Lower lobe of right lung (tissue), 2 donors: ENCODE measurements at regions not wholly inside any gene's neighbourhood (a gene's known extent, or its start where the extent isn't known, plus 50 kb on each side); places are given as distances from the start of the nearest gene placed in this dataset.

ENCODE experiments used
- ATAC-seq, 2 donors: fragments of 200-7000 bp; cut with Tn5 transposase; one replicate each; pipeline ENCODE4 v1.9.1; 2020 to 2022; ENCODE audit warnings: mild to moderate bottlenecking in 2 of 2, moderate library complexity in 2 of 2
- DNase-seq: peaks from one replicate; pipeline ENCODE4 v3.0.0-alpha.2; 2020
- H3K27ac ChIP-seq: fragments of 200-600 bp; one replicate; pipeline ENCODE4 v1.8.0; 2022
- H3K27me3 ChIP-seq: fragments of 200-600 bp; one replicate; pipeline ENCODE4 v1.8.0; 2022; ENCODE audit warnings: low read depth
- H3K36me3 ChIP-seq: fragments of 200-600 bp; one replicate; pipeline ENCODE4 v1.8.0; 2022; ENCODE audit warnings: mild to moderate bottlenecking
- H3K4me1 ChIP-seq: fragments of 200-600 bp; one replicate; pipeline ENCODE4 v1.8.0; 2022
- H3K4me3 ChIP-seq: fragments of 200-600 bp; one replicate; pipeline ENCODE4 v1.8.0; 2022; ENCODE audit warnings: mild to moderate bottlenecking
- H3K9me3 ChIP-seq: fragments of 200-600 bp; one replicate; pipeline ENCODE4 v1.8.0; 2022
- CTCF ChIP-seq: fragments of 200-600 bp; IDR thresholded peaks from one replicate; pipeline ENCODE4 v1.8.0; 2022; ENCODE audit warnings: antibody characterized with exemption, mild to moderate bottlenecking
- intact Hi-C: fragments of 100-400 bp; cut with DNase I; formaldehyde crosslinking; loops from one replicate; pipeline ENCODE4 v1.11.0; 2022
- donor health status: DM: no; HTN: yes; CAD: no; lungs with severe emphysema.

DNA sequence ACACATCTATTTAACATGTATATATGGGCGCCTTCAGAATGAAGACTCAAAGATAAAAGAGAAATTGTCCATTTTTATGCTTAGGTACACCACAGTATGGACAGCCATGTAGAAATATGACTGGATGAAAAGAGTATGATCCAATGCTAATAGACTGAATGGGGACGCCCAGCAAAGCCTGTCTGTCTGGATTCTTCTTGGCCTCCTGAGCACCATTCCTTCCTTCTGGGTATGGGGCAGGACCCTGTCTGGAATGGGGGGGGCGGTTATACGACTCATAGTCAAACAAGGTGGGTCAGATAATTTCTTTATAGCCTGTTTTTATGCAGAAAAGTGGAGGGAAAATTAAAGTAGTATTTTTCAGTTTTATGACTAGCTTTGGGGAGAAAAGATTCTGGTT, 81.2 kb upstream of the ABCD3 start:
- DNase-seq (no peak), ATAC-seq (no peak)
- Histone ChIP-seq H3K27me3 (no peaks in the 10 kb centered on the region), H3K9me3 (no peaks in the 10 kb centered on the region), H3K27ac (no peak overlapping the region), H3K4me1 (peaks cover 17% of the 10 kb centered on the region), H3K4me3 (no peak overlapping the region), H3K36me3 (no peaks in the 10 kb centered on the region)
- intact Hi-C loops: loop anchor here (5.0 to 10.0 kb wide), 2 partner anchors 92 to 295 kb away; no protein-coding TSS in a partner anchor
- no peak for TF ChIP-seq CTCF

GRCh38 chr1:94335950-94336349, 82.2 kb upstream of the ABCD3 start:
- Histone ChIP-seq H3K9me3 (no peaks in the 10 kb centered on the region), H3K4me1 (peaks cover 17% of the 10 kb centered on the region), H3K36me3 (no peaks in the 10 kb centered on the region), H3K27ac (no peak overlapping the region), H3K27me3 (no peaks in the 10 kb centered on the region), H3K4me3 (no peak overlapping the region)
- intact Hi-C loops: loop anchor here (5.0 to 10.0 kb wide), 2 partner anchors 91 to 294 kb away; no protein-coding TSS in a partner anchor
- DNase-seq: no peak
- ATAC-seq: peak; percentile 86 to 93
- TF ChIP-seq CTCF: peak; percentile 81

DNA sequence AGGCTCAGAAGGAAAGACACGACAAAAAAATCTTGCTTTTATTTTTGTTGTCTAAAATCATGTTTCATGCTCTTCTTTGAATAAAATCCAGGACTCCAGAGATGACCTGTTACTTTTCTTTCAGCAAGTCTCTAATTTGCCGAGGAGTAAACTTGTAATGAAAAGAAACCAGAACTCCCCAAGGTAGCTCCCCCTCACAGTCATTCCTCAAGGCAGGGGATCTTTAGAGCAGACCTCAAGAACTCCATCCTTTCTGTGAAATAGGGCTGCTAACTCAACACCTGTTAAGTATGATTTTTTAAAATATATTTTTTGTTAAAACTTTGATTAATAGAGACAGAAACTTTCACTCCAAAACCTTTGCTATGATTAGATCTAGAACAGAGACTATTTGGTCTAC, 82.7 kb upstream of the ABCD3 start:
- DNase-seq: no peak
- Histone ChIP-seq H3K4me3 (no peak overlapping the region), H3K27ac (peak overlapping the region; percentile 66), H3K36me3 (no peaks in the 10 kb centered on the region), H3K4me1 (peaks cover 17% of the 10 kb centered on the region), H3K9me3 (no peaks in the 10 kb centered on the region), H3K27me3 (no peaks in the 10 kb centered on the region)
- intact Hi-C loops: loop anchor here (5.0 to 10.0 kb wide), 2 partner anchors 91 to 293 kb away; no protein-coding TSS in a partner anchor
- TF ChIP-seq CTCF: no peak
- no peak for ATAC-seq

GRCh38 chr1:94334764-94335163, 83.4 kb upstream of the ABCD3 start:
- Histone ChIP-seq H3K4me1 (peaks cover 17% of the 10 kb centered on the region), H3K4me3 (no peak overlapping the region), H3K36me3 (no peaks in the 10 kb centered on the region), H3K9me3 (no peaks in the 10 kb centered on the region), H3K27me3 (no peaks in the 10 kb centered on the region), H3K27ac (peak overlapping the region; percentile 66)
- ATAC-seq: no peak
- TF ChIP-seq CTCF: no peak
- DNase-seq: no peak
- intact Hi-C loops: loop anchor here (5.0 to 10.0 kb wide), 2 partner anchors 90 to 292 kb away; no protein-coding TSS in a partner anchor

DNA sequence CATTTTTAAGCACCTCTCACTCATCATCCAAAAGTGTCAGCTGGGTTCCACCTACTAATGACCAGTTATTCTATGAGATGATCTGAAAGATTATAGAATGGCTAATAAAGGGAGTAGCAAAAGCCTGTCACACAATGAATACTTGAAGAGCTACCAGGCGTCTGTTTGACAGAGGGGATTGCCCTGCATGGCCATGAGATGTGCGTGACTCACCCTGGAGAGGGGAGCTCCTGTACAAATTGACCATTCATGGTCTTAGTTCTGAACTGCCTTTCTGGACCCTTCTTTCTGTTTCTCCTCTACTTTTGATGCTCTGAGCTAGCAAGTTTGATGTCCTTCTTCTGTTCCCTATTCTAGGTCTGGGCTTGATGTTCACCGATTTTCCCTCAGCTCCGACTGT, 85.2 kb upstream of the ABCD3 start:
- no peaks in the 10 kb centered on the region for H3K36me3 ChIP-seq
- H3K4me1 ChIP-seq: peaks cover 19% of the 10 kb centered on the region
- H3K27ac ChIP-seq: no peak overlapping the region
- no peak overlapping the region for H3K4me3 ChIP-seq
- DNase-seq (no peak), ATAC-seq (no peak)
- TF ChIP-seq CTCF: no peak
- H3K9me3 ChIP-seq: no peaks in the 10 kb centered on the region
- intact Hi-C loops: loop anchor here (10.0 kb wide), 1 partner anchor 88 kb away; no protein-coding TSS in a partner anchor
- H3K27me3 ChIP-seq: no peaks in the 10 kb centered on the region
